Amniotic epithelial cell (primary cell): ENCODE measurements at regions not wholly inside any gene's neighbourhood (a gene's known extent, or its start where the extent isn't known, plus 50 kb on each side); places are given as distances from the start of the nearest gene placed in this dataset.

Experiments used
- DNase-seq: peaks from one replicate; pipeline ENCODE4 v3.0.0-alpha.2; 2010; ENCODE audit warnings: low read depth

DNA sequence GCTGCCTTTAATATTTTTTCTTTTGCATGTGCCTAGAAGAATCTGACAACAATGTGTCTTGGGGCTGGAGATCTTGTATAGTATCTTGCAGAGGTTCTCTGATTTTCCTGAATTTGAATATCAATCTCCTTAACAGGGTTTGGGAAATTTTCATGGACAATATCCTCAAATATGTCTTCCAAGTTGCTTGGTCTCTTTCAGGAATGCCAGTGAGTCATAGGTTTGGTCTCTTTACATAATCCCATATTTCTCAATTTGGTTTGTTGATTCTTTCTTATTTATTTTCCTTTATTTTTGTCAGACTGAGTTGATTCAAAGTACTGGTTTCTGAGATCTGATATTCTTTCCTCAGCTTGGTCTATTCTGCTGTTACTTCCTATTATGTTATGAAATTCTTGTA lies 208.7 kb upstream of the GLI3 start:
- peak; percentile 69 for DNase-seq

DNA sequence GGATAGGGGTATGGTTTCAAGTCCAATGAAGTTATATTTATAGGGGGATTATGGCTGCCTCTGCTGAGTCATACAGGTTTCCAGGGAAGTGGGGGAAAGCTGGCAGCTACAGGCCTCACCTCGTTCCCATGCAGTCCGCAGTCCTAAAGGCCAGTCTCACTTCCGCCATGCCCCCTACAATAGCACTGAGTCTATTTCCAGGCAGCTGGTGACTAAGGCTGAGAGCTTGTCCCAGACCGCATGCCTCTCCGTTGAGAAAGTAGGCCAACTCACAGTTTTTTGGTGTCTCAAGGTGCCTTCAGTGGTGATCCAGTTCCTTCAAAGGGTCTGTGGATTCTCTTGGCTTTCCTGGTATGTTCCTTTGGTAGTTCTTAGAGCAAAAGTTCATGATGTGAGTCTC lies 203.9 kb upstream of the GLI3 start:
- no peak for DNase-seq

DNA sequence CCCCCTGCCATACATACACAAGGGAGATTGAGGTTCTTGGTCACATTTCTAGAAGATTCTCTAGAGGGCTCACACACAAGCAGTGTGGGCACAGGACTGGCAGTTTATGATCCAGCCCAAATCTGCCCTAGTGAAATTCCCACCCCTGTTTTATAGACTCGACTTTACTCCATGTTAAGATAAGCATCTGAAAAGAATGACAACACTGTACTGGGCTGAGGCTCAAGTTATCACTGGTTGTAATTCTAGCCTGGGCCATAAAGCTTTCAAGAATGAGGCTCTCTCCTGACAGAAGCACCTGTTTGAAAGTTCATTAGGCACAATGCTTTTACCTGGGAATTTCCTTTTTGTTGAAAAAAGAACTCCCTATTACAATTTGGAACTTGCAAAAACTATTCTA lies 195.6 kb upstream of the GLI3 start:
- DNase-seq, result no peak

DNA sequence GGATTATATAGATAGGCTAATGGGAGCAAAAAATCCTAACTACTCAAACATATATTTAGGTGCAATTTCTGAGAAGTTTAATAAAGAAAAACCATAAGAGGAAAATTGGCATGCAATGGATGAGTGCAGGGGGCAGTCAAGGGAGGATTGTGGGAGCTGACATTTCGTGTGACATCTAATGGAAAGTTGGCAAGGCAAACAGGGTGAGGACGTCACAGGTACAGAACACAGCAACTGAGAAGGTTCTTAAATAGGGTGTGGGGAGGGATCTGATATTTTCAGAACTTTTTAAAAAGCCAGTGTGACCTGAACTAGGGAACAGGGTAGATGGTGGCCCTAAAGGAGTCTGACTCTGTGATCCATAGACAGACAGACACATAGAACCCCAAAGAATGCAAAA lies 194.9 kb upstream of the GLI3 start:
- DNase-seq, result no peak

DNA sequence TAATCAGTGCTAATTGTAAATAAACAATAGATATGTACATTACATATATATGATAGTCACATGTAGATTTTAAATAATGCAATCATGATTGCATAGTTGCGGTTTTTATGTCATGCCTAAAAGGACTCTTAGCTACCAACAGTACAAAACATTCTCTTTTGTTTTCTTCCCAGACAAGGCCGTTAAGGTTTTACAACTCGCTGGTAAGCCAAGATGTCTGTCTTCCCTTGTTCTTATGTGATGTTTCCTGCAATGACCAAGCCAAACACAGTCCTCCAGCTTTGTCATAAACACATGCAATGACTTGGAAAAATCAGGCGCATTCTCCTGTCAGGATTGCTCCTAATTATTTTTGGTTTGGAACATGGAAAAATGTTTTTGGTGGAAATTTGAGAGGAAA lies 192.3 kb upstream of the GLI3 start:
- DNase-seq, result no peak

DNA sequence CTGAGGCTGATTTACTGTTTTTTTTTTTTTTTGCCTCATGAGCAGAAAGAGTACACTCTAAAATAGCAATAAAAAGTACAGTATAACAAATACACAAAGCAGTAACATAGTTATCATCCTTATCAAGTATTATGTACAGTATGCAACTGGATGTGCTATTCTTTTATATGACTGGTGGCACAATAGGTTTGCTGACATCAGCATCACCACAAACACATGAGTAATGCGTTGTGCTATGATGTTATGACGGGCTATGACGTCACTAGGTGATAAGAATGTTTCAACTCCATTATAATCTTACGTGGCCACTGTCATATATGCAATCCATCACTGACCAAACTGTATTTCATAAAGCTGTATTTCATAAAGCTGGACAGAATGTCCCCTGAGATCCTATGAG lies 189.2 kb upstream of the GLI3 start:
- DNase-seq, result peak; percentile 99

DNA sequence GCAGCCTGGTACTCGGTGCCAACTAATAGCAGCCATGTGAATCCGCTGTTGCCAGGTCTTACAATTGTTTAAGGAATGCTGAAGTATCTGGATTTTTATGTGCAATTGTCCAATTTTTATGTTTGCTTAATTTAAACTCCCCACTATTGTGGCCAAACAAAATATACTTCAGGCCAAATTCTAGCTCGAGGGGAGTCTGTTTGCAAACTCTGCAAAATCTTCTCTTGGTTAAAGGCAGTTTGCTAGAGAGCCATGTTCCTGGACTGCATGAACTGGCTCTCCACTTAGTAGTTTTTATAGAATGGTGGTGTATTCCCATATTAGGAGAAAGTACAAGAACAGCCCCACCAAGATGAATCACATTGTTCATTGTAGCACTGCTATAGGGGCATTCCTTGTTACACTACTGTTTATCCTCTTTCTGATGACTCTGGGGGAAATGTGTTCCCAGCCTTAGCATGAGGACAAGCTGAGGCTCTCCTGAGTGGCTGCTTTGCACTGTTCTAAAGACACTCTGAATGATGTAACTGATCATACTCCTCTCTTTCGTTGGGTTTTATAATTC lies 178.0 kb upstream of the GLI3 start:
- no peak for DNase-seq

DNA sequence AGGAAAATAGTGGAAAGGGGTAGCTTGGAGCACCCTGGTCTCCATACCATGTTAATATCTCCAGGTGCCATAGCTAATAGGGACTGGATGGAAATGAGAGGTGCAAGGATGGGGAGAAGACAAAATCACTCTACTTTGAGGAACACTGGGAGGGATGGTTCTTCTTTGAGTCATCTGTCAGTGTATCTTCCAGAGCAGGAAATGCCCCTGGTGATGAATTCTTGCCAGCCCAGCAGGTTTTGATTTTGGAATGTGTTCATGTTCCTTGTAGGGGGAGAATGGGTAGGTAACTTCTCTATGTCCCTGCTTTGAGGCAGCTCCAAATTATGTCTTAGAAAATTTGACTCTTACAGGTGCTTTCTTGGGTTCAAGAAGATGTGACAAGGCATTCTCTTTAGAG lies 177.0 kb upstream of the GLI3 start:
- no peak for DNase-seq

DNA sequence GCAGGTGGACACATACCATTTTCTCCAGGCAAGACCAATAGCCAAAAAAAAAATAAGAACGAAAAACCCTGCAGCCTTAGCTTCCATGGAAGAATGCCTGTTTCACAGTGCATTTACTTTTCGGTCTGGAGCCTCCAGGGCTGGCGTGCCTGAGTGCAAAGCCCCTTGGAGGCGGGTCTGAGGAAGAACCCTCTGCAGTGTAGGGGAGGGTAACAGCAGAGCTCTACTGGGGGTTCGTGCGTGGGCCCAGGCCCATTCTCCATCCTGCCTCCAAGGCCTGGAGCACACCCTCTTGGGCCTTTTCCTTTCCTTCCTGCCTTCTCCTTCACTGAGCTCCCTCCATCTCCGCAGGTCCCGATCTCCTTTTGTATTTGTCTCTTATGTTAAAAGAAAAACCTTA lies 172.3 kb upstream of the GLI3 start:
- DNase-seq, result no peak

DNA sequence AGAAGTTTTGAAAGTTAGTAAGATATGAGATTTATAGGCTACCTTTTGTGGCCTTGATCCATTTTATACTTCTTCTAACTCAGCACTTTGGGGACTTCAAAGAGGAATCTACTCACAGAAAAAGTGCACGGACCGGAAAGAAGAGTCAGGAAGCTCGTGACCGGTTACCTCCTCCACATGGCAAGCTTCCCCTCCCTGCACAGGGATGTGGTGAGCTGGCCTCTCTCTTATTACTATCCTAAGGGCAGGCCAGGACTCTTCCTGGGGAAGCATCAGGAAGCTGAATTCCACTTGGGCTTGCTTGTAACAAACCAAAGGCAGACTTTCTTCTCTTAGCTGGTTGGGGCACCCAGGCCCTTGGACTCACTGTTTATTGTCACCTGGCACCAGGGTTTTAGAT lies 170.8 kb upstream of the GLI3 start:
- DNase-seq, result no peak

DNA sequence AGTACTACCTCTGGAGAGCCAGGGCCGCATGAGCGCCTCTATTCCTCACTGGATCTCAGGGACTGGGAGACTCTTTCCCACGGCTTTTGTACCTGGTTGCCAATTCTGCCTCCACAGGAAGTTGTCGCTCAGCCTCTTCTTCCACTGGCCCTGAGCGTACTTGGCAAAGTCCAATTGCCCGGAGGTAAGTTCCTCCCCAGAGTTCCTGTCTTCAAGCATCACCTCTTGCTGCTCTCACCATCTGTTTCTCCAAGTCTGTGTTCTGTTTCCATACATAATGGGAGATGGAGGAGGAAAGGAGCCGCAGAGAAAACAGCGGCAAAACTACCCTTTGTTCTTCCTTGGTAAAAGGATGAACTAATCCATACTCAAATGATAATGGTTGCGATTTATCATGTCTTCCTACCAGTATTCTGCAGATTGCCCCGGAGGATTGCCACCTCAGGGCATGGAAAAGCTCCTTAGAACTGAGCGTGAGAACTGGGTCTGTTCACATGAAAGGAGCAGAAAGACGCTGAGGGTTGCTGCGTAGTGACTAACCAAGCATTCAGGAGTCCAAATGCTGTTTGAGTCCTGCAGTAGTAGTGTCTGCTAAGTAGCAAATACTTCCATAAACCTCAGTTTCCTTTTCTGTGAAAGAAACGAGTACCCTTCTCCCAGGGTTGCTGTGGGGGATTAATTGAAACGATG lies 170.2 kb upstream of the GLI3 start:
- no peak for DNase-seq

DNA sequence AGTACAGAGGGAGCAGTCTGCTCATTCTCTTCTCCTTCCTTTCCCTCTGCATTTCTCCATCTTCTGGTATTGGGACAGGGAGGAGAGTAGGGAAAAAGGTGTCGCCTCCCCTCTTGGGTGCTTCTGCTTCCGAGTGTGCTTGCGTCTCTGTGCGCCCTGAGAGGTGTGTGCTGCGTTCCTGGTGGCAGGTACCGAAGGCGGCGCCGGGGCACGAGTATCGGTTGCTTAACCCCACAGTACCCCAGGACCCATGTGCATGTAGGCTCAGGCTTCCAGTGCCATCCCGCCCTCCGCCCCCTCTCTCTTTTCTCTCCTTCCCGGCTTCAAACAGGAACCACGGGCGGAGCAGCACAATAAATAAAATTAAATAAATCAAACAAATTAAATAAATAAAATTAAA lies 169.3 kb upstream of the GLI3 start:
- no peak for DNase-seq

DNA sequence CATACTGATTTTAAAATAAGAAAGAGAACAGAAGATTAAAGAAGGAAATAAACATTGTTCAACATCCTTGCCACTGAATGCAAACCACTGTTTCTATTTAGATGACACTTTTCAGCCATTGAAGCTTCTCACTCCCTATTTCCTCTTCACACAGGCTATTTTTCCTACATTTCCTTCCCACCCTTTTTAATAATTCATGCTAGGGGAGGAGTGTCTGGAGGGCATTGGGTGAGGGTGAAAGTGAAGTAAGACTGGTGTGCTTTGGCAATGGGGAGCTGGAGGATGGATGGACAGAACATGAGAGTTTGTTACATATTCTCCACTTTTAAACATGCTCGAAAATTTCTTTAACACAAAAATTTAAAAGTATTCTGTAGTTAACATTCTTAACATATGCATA lies 168.8 kb upstream of the GLI3 start:
- no peak for DNase-seq

DNA sequence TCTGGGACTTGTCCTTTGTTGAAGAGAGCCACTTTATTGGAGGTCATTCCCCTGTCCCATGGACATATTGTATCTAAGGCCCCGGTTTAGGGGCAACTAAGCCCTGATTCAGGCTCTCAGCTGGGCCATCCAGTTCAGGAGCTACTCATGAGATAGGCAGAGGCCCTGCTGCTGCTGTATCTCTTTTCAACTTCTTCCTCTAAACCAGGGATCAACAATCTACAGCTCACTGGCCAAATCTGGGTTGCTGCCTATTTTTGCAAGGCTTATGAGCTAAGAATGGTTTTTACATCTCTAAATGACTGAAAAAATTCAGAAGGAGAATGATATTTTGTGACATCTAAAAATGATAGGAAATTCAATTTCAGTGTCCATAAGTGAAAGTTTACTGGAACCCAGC lies 166.8 kb upstream of the GLI3 start:
- no peak for DNase-seq

DNA sequence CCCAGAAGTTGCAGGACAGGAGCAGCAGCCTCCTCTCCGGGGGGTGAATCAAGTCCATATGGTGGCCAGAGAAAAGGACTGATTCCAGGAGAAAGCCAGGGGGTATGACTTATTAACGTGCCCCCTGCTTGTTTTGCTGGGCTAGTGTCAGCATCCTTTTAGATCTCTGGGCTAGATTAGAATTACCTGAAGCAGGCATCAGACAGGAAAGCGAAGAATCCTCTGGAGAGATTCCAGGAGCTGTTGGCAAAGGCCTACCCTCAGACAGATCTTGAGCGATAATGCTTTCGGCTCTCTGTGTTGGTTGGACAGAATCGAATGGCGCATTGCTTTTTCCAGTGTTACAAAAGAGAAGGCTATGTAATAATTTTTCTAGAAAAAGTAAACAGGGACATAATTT lies 164.0 kb upstream of the GLI3 start:
- no peak for DNase-seq

DNA sequence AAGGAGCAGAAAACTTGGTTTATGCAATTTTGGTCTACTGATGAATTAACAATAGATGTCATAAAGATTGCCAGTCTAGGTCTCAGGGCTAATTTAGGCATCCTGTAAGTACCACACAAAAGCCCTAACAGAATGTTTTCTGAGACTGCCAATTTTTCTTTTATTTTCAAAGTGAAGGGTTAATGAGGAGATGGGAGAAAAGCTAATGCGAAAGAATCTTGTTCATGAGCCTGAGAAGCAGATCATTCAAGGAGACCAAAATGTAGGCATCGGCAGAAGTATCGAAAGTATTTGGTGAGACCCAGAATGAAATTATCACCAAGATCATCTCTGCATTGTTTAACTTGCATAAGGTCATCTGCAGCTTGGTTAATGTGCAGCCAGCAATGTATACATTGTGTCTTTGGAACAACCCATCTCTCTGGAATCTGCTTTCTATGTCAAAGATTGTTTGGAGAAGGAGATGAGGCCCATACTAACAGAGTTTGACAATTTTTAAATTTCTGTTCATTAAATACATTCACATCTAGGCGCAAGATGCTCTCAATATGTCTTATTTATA lies 163.3 kb upstream of the GLI3 start:
- no peak for DNase-seq

DNA sequence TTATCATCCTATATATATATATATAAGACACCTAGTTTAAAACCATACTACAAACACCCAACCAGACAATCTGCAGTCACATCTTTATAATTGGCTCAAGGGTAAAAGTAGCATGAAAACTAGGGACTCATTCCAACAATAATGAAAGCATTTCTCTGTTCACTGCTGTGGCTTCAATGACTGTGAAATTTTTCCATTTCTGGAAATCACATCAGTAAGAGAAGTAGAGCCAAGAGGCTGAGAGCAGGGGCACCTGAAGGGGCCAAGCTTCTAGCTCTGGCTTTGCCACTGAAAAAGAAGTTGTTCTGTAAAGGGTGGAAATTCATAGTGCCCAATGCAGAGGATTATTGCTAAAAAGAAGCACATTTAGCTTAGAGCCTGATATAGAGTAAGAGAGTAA lies 158.6 kb upstream of the GLI3 start:
- no peak for DNase-seq

DNA sequence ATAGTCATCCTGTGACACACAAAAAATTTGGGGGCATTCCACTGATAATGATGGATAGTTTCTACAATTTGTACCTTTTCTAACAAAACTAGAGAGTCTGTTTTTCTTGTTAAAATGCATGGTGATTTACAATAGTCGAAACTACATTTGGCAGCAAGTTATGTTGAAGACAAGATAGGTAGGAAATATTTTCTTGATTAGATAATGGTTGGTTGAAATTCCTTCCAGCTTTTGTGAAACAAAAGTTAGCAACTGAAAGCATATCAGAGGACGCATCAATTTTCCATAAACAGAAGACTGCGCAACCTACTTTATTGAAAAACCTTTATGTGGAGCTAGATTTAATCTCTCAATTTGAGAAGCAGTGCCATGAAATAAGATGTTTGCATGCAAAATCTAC lies 155.8 kb upstream of the GLI3 start:
- DNase-seq, result no peak

DNA sequence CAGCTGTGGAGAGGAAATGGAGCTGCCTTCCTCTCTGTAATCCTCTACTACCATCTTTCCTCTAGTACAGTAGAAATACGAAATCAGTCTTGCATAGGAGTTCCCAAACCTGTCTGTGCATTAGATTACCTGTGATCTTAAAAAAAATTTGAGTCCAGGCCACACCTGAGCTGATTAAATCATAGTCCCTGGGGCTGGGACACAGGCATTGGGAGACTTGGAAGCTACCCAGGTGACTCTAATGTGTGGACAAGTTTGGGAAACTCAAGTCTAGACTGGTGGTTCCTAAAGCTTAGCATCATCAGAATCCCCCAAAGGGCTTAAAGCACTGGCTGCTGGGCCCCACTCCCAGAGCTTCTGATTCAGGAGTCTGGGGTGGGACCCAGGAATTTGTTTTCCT lies 152.7 kb upstream of the GLI3 start:
- no peak for DNase-seq

DNA sequence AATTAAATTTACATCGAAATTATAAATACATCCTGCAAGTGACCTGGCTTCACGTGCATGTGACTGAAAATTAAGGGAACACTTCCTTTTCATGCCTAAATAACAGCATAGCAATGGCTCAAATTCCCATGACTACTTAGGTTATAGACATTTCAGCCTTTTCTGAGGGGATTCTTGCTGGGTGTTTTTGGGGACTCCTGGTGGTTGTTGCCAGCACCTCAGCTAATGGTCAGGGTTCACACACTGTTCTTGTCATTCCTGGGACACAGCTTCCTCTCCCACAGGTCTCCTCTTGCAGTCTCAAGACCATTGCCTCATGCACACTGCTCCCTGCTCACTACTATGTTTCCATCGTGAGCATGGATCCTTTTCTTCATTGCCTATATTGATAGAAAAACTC lies 148.9 kb upstream of the GLI3 start:
- DNase-seq, result no peak

DNA sequence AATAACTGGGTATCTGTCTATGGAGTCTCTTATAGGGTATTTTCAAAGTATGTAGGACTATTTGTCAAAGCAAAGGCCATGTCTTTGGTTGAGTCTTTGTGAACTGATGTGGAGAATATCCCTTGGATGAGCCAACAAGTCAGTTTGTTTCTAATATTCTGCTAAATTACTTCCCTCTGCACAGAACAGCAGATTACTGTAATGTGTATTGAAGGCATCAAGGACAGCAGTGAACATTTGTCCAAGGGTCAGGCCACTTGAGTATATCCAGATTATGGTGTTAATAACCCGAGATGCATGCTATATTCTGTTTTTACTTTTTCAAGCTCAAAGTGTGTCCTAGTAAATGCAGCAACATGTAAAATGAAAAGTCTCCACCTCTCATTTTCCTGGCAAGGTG lies 144.2 kb upstream of the GLI3 start:
- no peak for DNase-seq

DNA sequence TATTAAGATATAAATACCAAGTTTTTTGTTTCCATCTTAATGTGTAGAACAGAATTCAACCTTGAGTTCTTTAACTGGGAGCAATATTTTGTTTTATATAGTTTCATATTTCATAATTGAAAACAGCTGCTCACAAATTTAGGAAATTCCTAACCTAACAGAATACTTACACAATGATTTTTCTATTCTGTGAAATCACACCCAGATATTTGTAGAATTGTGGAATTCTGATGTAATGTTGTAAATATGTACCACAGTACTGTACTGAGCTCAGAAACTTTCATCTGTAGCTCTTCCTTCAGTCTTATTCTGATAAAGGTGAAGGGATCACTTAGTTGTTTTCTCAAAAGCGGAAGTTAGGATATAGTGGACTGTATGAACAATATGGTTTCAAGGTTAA lies 143.4 kb upstream of the GLI3 start:
- DNase-seq, result peak; percentile 35

DNA sequence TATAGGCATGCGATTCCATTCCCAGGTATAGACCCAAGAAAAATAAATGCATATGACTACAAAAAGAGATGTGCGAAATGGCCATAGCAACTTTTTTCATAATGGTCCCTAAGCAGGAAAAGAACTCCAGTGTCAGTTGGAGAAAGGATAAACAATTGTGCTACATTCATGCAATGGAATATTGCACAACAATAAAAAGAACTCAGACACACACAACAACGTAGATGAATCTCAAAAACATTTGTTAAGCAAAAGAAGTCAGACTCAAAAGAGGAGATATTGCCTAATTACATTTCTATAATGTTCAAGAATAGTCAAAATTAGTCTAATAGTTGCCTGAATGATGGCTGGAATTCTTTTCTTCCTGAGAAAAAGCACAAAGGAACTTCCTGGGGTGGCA lies 141.1 kb upstream of the GLI3 start:
- DNase-seq, result no peak

DNA sequence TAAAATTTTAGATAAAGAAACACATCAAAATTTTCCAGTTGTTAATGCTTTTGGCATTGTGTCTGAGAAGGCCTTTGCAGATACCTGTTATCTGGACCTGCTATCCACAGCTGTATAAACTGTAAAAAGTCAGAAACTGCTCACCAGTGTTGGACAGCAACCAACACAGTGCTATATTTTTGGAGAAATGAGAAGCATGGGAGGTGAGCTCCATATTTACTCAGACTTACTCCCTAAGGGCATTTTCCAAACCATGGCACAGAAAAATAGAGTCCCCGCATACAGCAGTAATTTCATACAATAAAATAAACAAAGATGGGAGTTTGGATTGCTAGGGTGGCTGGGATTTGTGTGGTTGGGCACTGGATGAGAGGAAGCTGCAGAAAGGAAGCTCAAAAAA lies 136.3 kb upstream of the GLI3 start:
- no peak for DNase-seq
